ENCODE measurements at regions not wholly inside any gene's neighbourhood (a gene's known extent, or its start where the extent isn't known, plus 50 kb on each side); places are given as distances from the start of the nearest gene placed in this dataset.
A peak's percentile ranks its signal among the peaks of the same experiment; 100 is the strongest.

DNA sequence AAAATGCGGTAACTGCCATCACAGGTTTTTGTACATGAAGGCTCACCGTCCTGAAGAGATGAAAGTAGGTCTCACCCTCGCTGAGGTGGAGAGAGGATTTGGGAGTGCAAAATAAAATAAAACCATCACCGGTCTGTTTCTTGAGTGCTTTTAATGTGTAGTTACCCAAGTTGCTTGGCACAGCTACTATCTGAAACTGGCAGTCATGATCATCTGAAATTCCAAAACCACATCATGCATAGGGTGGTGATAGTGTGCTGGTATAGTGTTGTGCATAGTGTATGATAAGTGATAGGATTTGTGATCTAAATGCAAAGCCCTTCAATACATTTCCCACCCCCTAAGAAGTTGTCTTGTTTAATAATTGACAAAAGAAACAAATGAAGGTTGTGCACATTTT, 381.3 kb downstream of the DMRT2 start:
- Histone ChIP-seq H3K36me3 (ENCODE audit: control insufficient read depth, insufficient read depth, low read length) (no peaks in the 10 kb centered on the region), H3K79me2 (ENCODE audit: control insufficient read depth, insufficient read depth, low read length) (no peaks in the 10 kb centered on the region), H3K27ac (ENCODE audit: insufficient read depth, low read length) (no peak overlapping the region), H2AFZ (ENCODE audit: low read length) (no peak overlapping the region), H3K4me2 (ENCODE audit: extremely low read depth, insufficient read depth, low read length) (no peak overlapping the region), H3K9ac (ENCODE audit: insufficient read depth, low read length) (no peak overlapping the region), H3K9me3 (ENCODE audit: control insufficient read depth, insufficient read depth, low read depth, low read length) (no peaks in the 10 kb centered on the region), H3K4me1 (ENCODE audit: control insufficient read depth, extremely low read depth, insufficient read depth, low read length) (no peaks in the 10 kb centered on the region), H3K27me3 (ENCODE audit: control insufficient read depth, insufficient read depth, low read length) (no peaks in the 10 kb centered on the region), H4K20me1 (ENCODE audit: control insufficient read depth, extremely low read depth, insufficient read depth, low read length) (no peaks in the 10 kb centered on the region), H3K4me3 (replicated peaks in 1 of 4; ENCODE audit: control extremely low read depth in 1 of 4, insufficient read depth in 1 of 4, low read depth in 3 of 4, low read length in 4 of 4) (no peak overlapping the region)
- TF ChIP-seq, protein P1, sequence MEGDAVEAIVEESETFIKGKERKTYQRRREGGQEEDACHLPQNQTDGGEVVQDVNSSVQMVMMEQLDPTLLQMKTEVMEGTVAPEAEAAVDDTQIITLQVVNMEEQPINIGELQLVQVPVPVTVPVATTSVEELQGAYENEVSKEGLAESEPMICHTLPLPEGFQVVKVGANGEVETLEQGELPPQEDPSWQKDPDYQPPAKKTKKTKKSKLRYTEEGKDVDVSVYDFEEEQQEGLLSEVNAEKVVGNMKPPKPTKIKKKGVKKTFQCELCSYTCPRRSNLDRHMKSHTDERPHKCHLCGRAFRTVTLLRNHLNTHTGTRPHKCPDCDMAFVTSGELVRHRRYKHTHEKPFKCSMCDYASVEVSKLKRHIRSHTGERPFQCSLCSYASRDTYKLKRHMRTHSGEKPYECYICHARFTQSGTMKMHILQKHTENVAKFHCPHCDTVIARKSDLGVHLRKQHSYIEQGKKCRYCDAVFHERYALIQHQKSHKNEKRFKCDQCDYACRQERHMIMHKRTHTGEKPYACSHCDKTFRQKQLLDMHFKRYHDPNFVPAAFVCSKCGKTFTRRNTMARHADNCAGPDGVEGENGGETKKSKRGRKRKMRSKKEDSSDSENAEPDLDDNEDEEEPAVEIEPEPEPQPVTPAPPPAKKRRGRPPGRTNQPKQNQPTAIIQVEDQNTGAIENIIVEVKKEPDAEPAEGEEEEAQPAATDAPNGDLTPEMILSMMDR (conservative IDR thresholded peaks at IDR 0.05 in 1 of 2, IDR thresholded peaks at IDR 0.05 in 1 of 2; ENCODE audit: low read depth in 1 of 2, low read length in 2 of 2) = no peak
- no peak for TF ChIP-seq EZH2 (IDR thresholded peaks at IDR 0.05; ENCODE audit: low read length, missing control alignments)
- no peak for DNase-seq (ENCODE audit: low read depth in 2 of 2)

DNA sequence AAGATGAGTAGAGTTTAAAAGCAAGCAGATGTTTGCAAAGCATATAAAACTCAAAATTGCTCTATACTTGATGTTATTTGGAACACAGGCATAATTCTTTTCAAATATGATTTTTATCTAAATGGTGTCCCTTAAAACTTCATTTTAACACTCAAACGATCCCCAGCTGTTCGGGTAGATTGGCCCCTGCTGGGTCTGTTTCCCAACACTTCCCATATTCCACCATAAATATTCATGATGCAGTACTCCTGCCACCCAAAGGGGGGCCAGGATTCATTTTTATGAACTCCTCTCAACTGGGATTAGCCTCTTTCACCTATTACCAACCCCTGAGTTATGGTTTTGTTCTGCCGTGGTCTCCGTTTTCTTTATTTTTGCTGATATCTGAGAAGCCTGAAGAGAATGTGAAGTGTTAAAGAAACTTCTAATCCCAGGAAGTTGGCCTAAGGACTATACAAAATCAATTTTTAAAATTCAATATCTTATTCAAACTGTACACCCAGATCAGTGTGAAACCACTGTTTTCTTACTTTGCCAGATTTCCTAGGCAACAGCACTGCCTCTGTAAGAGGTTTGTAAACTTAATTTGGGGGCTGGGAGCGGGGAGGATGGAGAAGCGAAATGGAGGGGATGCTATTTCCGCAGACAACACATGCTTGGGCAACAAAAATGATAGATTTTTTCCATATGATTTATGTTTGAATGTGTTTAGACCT, 384.1 kb downstream of the DMRT2 start:
- Histone ChIP-seq H3K79me2 (ENCODE audit: control insufficient read depth, insufficient read depth, low read length) (no peaks in the 10 kb centered on the region), H2AFZ (ENCODE audit: low read length) (no peak overlapping the region), H3K9ac (ENCODE audit: insufficient read depth, low read length) (no peak overlapping the region), H3K9me3 (ENCODE audit: control insufficient read depth, insufficient read depth, low read depth, low read length) (no peaks in the 10 kb centered on the region), H3K36me3 (ENCODE audit: control insufficient read depth, insufficient read depth, low read length) (no peaks in the 10 kb centered on the region), H3K4me2 (ENCODE audit: extremely low read depth, insufficient read depth, low read length) (no peak overlapping the region), H3K4me1 (ENCODE audit: control insufficient read depth, extremely low read depth, insufficient read depth, low read length) (no peaks in the 10 kb centered on the region), H4K20me1 (ENCODE audit: control insufficient read depth, extremely low read depth, insufficient read depth, low read length) (no peaks in the 10 kb centered on the region), H3K27me3 (ENCODE audit: control insufficient read depth, insufficient read depth, low read length) (no peaks in the 10 kb centered on the region), H3K4me3 (replicated peaks in 1 of 4; ENCODE audit: control extremely low read depth in 1 of 4, insufficient read depth in 1 of 4, low read depth in 3 of 4, low read length in 4 of 4) (no peak overlapping the region), H3K27ac (ENCODE audit: insufficient read depth, low read length) (no peak overlapping the region)
- TF ChIP-seq, protein P1 (conservative IDR thresholded peaks at IDR 0.05 in 1 of 2, IDR thresholded peaks at IDR 0.05 in 1 of 2; ENCODE audit: low read depth in 1 of 2, low read length in 2 of 2) = peak; percentile 6 to 18
- no peak for TF ChIP-seq EZH2 (IDR thresholded peaks at IDR 0.05; ENCODE audit: low read length, missing control alignments)
- DNase-seq (ENCODE audit: low read depth in 2 of 2) = no peak

DNA sequence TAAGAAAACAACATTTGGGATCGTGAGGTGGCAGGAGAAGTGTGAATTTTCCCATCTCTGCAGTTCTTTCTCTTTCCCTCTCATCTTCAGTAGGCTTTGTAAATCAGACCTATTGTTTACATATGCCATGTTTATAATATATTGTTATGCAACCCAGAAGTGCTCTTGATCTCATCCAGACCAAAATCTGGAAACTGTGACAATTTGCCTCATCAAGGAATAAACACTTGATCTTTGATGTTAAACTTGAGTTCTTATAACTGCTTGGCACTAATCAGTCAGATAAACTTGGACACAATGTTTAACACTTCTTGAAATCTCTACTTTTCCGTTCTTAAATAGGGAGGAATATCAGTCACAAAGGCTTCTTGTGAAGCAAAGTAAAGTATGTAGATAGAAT, 384.7 kb downstream of the DMRT2 start:
- H4K20me1 ChIP-seq (ENCODE audit: control insufficient read depth, extremely low read depth, insufficient read depth, low read length) = no peaks in the 10 kb centered on the region
- DNase-seq (ENCODE audit: low read depth in 2 of 2) = no peak
- no peaks in the 10 kb centered on the region for H3K36me3 ChIP-seq (ENCODE audit: control insufficient read depth, insufficient read depth, low read length)
- H3K4me1 ChIP-seq (ENCODE audit: control insufficient read depth, extremely low read depth, insufficient read depth, low read length) = no peaks in the 10 kb centered on the region
- H3K27ac ChIP-seq (ENCODE audit: insufficient read depth, low read length) = no peak overlapping the region
- no peaks in the 10 kb centered on the region for H3K9me3 ChIP-seq (ENCODE audit: control insufficient read depth, insufficient read depth, low read depth, low read length)
- no peak overlapping the region for H2AFZ ChIP-seq (ENCODE audit: low read length)
- no peak overlapping the region for H3K4me3 ChIP-seq (replicated peaks in 1 of 4; ENCODE audit: control extremely low read depth in 1 of 4, insufficient read depth in 1 of 4, low read depth in 3 of 4, low read length in 4 of 4)
- no peaks in the 10 kb centered on the region for H3K27me3 ChIP-seq (ENCODE audit: control insufficient read depth, insufficient read depth, low read length)
- no peaks in the 10 kb centered on the region for H3K79me2 ChIP-seq (ENCODE audit: control insufficient read depth, insufficient read depth, low read length)
- TF ChIP-seq EZH2 (IDR thresholded peaks at IDR 0.05; ENCODE audit: low read length, missing control alignments) = no peak
- TF ChIP-seq, protein P1 (conservative IDR thresholded peaks at IDR 0.05 in 1 of 2, IDR thresholded peaks at IDR 0.05 in 1 of 2; ENCODE audit: low read depth in 1 of 2, low read length in 2 of 2) = no peak
- no peak overlapping the region for H3K9ac ChIP-seq (ENCODE audit: insufficient read depth, low read length)
- no peak overlapping the region for H3K4me2 ChIP-seq (ENCODE audit: extremely low read depth, insufficient read depth, low read length)

Data from fibroblast of lung (primary cell).